Glomerular visceral epithelial cell (primary cell): ENCODE measurements at regions not wholly inside any gene's neighbourhood (a gene's known extent, or its start where the extent isn't known, plus 50 kb on each side); places are given as distances from the start of the nearest gene placed in this dataset.

Source experiments
- DNase-seq: peaks from one replicate; pipeline ENCODE4 v3.0.0-alpha.2; 2016; ENCODE audit errors: extremely low spot score

DNA sequence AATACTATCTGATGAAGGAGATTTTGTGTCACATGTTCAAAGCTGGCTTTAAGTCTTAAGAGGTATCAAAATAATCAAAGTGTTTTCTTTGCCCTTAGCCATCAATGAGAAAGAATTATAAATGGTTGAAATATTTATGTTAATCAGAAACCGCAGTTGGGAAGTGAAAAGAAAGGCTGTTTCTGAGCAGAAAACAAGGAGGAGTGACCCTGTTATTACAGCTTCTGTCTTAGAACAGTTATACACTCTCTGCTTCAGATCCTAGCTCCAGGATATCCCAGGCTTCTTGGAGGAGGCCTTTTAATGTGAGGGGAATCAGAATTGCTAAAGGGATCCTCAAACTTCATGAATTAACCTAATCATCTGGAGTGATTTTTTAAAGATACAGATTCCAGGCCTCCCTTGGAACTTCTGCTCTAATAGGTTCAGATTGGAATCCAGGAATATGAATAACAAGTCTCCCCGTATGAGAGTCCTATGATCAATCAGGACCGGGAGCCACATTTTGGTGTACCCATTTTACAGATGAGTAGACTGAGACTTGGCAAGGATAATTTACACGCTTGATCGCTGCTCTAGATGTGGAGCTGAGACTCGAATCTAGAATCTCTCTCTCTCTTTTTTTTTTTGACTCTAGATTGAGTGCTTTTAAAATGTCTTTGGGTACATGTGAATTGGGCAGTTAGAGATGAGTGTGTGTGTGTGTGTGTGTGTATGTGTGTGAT, 50.8 kb upstream of the JAG1 start:
- no peak for DNase-seq

- no peak for DNase-seq
These were observed 55.3 kb upstream of the JAG1 start for GRCh38 chr20:10728873-10729670.

DNA sequence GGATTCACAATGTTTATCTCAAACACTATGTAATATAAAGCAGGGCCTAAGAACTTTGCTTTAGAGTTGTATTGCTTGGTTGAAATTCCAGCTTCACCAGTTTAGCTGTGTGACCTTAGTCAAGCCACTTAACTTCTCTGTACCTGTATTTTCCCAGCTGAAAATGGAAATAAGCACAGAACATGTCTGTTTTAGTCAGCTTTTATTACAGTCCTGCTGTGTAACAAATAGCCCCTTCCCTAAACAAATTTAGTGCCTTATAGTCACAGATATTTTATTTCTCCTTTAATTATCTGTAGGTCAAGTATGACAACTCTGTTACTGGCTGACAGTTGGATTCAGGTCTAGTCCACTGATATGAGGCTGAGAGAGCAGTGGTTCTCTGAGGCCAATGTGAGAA, 56.0 kb upstream of the JAG1 start:
- DNase-seq, result no peak

DNA sequence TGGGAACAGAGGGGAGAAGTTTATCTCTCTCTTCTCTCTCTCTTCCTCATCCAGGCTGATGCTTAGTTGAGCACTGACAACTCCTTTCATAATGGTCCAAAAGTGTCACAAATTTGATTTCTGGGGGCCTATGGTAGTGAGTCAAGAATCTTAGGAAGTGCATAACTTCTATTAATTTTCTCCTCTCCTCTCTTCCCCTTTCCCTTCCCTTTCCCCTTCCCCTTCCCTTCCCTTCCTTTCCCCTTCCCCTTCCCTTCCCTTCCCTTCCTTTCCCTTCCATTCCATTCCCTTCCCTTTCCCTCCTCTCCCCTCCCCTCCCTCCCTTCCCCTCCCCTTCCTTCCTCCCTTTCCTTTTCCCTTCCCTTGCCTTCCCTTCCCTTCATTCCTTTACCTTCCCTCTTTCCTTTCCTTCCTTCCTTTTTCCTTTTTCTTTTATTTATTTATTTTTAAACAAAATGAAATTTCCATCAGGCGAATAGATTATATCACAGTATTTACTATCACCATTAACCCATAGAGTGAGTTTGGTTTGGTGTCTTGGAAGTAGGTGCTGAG, 56.9 kb upstream of the JAG1 start:
- DNase-seq, result no peak

- DNase-seq, result peak; percentile 26
These were observed 57.6 kb upstream of the JAG1 start for GRCh38 chr20:10731190-10731965.

DNA sequence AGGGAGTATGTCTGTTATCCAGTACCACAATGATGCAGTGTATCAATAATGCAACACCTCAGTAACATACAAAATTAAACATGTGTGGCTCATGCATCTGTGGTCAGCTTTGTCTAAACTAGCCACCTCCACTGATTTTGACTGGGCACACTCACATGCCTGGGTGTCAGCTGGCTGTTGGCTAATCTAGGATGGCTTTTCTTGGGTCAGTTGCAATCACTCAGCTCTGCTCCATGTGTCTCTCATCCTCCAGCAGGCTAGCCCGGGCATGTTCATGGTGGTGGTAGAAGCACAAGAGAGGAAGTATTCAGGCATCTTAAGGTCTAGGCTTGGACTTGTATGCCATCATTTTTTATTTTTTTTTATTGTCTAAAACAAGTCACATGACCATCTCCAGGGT, 59.3 kb upstream of the JAG1 start:
- peak; percentile 30 for DNase-seq

- no peak for DNase-seq
These were observed 61.6 kb upstream of the JAG1 start for GRCh38 chr20:10735195-10735949.

- DNase-seq, result no peak
These were observed 65.3 kb upstream of the JAG1 start for GRCh38 chr20:10739134-10739533.

GRCh38 chr20:10739566-10739965, 65.8 kb upstream of the JAG1 start:
- no peak for DNase-seq

- no peak for DNase-seq
These were observed 67.3 kb upstream of the JAG1 start for GRCh38 chr20:10741060-10741459.

DNA sequence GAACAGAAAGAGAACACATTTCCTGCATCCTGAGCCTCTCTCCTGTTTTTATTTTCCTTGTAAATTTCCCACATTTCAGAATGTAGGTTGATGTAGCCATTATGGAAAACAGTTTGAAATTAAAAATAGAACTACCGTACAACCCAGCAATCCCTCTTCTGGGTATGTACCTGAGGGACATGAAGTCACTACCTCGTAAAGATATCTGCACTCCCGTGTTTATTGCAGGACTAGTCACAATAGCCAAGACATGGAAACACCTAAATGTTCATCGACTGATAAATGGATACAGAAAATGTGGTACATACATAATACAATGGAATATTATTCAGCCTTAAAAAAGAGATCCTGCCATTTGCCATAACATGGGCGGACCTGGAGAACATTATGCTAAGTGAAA, 72.0 kb upstream of the JAG1 start:
- DNase-seq, result no peak

DNA sequence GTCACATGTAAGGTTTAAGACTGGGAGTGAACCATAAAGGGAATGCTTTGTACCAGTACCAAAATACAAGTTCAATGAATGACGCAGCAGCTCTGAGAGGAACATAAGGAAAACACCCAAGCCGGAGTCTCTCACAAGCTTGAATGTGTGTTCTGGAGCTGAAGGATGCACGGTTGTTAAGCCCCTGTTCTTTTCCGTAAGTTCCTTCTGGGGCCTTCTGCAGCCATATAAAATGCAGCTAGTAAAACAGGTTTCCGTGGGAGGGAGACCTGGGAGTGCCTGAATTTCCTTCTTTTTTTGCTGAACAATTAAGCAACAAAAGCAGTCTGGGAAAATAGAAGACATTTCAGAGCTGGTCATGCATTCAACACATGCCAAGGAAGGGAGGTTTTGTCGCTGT, 73.2 kb upstream of the JAG1 start:
- no peak for DNase-seq

GRCh38 chr20:10749084-10749483, 75.3 kb upstream of the JAG1 start:
- no peak for DNase-seq

- no peak for DNase-seq
These were observed 78.4 kb upstream of the JAG1 start for GRCh38 chr20:10752206-10752605.

GRCh38 chr20:10754824-10755223, 81.0 kb upstream of the JAG1 start:
- no peak for DNase-seq

- DNase-seq, result no peak
These were observed 84.6 kb upstream of the JAG1 start for GRCh38 chr20:10758446-10758845.

GRCh38 chr20:10761232-10761631, 87.4 kb upstream of the JAG1 start:
- DNase-seq, result no peak

GRCh38 chr20:10761786-10762185, 88.0 kb upstream of the JAG1 start:
- DNase-seq, result no peak

- DNase-seq, result no peak
These were observed 88.4 kb upstream of the JAG1 start for GRCh38 chr20:10762216-10762615.

DNA sequence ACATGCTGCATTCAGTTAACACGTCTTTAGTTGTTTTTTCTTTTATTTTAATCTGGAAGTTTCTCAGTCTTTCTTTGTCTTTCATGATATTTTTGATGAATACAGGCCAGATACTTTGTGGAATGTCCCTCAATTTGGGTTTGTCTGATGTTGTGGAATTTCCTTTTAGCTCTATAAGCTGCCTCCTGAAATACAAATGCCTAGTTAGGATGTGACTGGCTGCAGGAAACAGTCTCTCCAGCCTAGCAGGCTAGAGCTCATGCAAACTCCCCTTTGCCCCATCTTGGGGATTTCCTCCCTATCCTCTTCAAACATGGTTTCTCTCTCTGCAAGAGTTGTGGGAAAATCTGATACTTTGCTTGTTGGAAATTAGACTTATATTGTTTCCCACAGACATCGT, 89.3 kb upstream of the JAG1 start:
- no peak for DNase-seq

DNA sequence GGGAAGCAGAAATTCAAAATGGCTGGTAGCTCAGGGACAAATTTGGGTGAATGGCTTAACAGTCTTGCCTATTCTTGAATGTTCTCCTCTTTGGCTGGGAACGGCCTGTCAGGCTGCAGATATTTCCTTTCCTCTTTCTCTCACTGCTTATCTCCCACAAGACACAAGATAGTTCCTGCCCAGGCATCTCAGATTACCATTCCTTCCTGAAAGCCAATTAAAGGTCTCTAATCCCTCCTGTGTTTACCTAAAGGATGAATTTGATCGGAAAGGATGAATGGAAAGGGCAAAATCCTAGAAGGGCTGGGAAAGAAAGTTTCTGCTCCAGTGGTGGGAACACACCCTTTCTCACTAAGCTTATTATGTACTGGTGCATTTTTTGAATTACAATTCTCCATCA, 95.9 kb upstream of the JAG1 start:
- DNase-seq, result no peak

DNA sequence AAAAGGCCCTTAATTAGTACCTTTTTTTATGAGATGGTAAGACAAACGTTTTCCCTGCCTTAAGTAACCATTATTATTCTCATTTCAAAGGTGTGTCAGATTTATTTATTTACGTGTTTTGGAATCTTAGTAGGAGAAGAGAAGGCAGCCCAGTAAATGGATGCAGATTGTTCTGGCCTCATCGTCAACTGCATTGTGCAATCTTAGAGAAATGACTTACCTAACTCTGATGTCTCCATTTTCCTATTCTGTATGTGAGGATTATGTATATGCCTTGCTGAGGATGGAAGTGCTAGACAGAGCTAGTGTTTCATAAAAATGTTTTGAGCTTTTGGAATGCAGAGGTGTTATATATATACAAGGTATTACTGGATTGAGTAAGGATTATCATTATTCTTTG, 97.0 kb upstream of the JAG1 start:
- DNase-seq, result no peak
